ENCODE measurements at regions not wholly inside any gene's neighbourhood (a gene's known extent, or its start where the extent isn't known, plus 50 kb on each side); places are given as distances from the start of the nearest gene placed in this dataset.

DNA sequence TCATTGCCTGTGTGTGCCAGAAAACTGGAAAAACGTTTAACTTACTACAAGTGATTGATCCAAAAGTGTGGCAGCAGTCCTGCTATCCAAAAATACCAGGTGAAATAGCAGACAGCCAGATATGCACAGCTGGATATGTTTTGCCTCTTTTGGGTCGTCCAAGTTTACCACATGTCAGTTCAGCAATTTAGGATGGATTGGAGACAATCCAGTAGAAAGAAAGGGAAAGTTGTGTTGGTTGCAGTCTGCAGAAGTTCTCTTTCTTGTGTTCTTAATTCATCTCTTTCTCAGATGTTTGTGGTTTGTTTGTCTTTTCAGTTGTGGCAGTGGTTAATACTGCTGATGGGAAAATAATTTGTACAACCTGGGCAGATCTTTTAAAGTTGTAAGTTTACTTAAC, 645.0 kb downstream of the PTPRC start:
- Histone ChIP-seq H3K9me2 (ENCODE audit: insufficient read depth, low read length) (no peaks in the 10 kb centered on the region), H3K4me2 (ENCODE audit: low read length) (no peak overlapping the region), H4K20me1 (ENCODE audit: insufficient read depth) (no peaks in the 10 kb centered on the region), H3K36me3 (ENCODE audit: insufficient read depth, low read length) (no peaks in the 10 kb centered on the region), H3K79me2 (replicated peaks; ENCODE audit: insufficient read depth, low read length) (no peaks in the 10 kb centered on the region), H3F3A (ENCODE audit: insufficient read depth, low read length, poor library complexity, severe bottlenecking) (no peaks in the 10 kb centered on the region), H3K9ac (ENCODE audit: low read length) (no peak overlapping the region), H3K27me3 (ENCODE audit: insufficient read depth, low read depth, low read length) (no peaks in the 10 kb centered on the region), H3K9me3 (ENCODE audit: low read length) (no peaks in the 10 kb centered on the region), H3K27ac (ENCODE audit: low read length) (no peak overlapping the region), H3K4me3 (ENCODE audit: low read length) (no peak overlapping the region), H2AFZ (ENCODE audit: low read depth, low read length) (no peak overlapping the region)
- no peak for TF ChIP-seq EZH2 (IDR thresholded peaks at IDR 0.05; ENCODE audit: borderline replicate concordance, insufficient read depth, low read length, poor library complexity, severe bottlenecking)
- no peak for TF ChIP-seq SMC3 (conservative IDR thresholded peaks at IDR 0.05; ENCODE audit: poor library complexity)
- TF ChIP-seq EP300 (conservative IDR thresholded peaks at IDR 0.05; ENCODE audit: poor library complexity, severe bottlenecking): no peak
- TF ChIP-seq, protein P1, sequence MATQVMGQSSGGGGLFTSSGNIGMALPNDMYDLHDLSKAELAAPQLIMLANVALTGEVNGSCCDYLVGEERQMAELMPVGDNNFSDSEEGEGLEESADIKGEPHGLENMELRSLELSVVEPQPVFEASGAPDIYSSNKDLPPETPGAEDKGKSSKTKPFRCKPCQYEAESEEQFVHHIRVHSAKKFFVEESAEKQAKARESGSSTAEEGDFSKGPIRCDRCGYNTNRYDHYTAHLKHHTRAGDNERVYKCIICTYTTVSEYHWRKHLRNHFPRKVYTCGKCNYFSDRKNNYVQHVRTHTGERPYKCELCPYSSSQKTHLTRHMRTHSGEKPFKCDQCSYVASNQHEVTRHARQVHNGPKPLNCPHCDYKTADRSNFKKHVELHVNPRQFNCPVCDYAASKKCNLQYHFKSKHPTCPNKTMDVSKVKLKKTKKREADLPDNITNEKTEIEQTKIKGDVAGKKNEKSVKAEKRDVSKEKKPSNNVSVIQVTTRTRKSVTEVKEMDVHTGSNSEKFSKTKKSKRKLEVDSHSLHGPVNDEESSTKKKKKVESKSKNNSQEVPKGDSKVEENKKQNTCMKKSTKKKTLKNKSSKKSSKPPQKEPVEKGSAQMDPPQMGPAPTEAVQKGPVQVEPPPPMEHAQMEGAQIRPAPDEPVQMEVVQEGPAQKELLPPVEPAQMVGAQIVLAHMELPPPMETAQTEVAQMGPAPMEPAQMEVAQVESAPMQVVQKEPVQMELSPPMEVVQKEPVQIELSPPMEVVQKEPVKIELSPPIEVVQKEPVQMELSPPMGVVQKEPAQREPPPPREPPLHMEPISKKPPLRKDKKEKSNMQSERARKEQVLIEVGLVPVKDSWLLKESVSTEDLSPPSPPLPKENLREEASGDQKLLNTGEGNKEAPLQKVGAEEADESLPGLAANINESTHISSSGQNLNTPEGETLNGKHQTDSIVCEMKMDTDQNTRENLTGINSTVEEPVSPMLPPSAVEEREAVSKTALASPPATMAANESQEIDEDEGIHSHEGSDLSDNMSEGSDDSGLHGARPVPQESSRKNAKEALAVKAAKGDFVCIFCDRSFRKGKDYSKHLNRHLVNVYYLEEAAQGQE (IDR thresholded peaks at IDR 0.05; ENCODE audit: borderline replicate concordance): no peak
- TF ChIP-seq TAF1 (IDR thresholded peaks at IDR 0.05; ENCODE audit: low read depth): no peak
- TF ChIP-seq POLR2AphosphoS5 (IDR thresholded peaks at IDR 0.05): no peak
- TF ChIP-seq RAD21 (conservative IDR thresholded peaks at IDR 0.05): no peak
- TF ChIP-seq MXI1 (conservative IDR thresholded peaks at IDR 0.05; ENCODE audit: poor library complexity, severe bottlenecking): no peak
- no peak for TF ChIP-seq CTCF (IDR thresholded peaks at IDR 0.05; ENCODE audit: poor library complexity, severe bottlenecking)

DNA sequence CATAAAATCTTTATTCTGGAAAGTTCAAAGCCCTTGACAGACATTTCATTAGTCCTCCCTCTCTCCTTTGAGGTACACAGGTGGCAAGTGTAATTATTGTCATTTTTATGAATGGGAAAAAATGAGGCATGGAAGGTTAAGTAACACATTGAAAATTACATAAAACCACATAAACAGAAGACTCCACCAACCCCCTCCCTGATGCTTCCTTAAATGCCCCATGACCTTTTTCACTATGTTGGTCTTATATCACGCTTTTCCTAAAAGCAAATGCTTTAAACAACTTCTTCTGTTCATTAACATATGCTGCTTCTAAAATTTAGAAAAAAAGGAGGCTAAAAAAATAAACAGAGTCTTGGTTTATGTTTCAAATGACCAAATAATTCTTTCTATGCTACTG, 648.4 kb downstream of the PTPRC start:
- Histone ChIP-seq H3K9me3 (ENCODE audit: low read length) (no peaks in the 10 kb centered on the region), H3K79me2 (replicated peaks; ENCODE audit: insufficient read depth, low read length) (no peaks in the 10 kb centered on the region), H3K36me3 (ENCODE audit: insufficient read depth, low read length) (no peaks in the 10 kb centered on the region), H3K9me2 (ENCODE audit: insufficient read depth, low read length) (no peaks in the 10 kb centered on the region), H3K27ac (ENCODE audit: low read length) (no peak overlapping the region), H3F3A (ENCODE audit: insufficient read depth, low read length, poor library complexity, severe bottlenecking) (no peaks in the 10 kb centered on the region), H3K27me3 (ENCODE audit: insufficient read depth, low read depth, low read length) (no peaks in the 10 kb centered on the region), H2AFZ (ENCODE audit: low read depth, low read length) (no peak overlapping the region), H4K20me1 (ENCODE audit: insufficient read depth) (no peaks in the 10 kb centered on the region), H3K4me3 (ENCODE audit: low read length) (no peak overlapping the region), H3K9ac (ENCODE audit: low read length) (no peak overlapping the region), H3K4me2 (ENCODE audit: low read length) (no peak overlapping the region)
- no peak for TF ChIP-seq CTCF (IDR thresholded peaks at IDR 0.05; ENCODE audit: poor library complexity, severe bottlenecking)
- TF ChIP-seq SMC3 (conservative IDR thresholded peaks at IDR 0.05; ENCODE audit: poor library complexity): no peak
- no peak for TF ChIP-seq MXI1 (conservative IDR thresholded peaks at IDR 0.05; ENCODE audit: poor library complexity, severe bottlenecking)
- TF ChIP-seq RAD21 (conservative IDR thresholded peaks at IDR 0.05): no peak
- TF ChIP-seq POLR2AphosphoS5 (IDR thresholded peaks at IDR 0.05): no peak
- TF ChIP-seq TAF1 (IDR thresholded peaks at IDR 0.05; ENCODE audit: low read depth): no peak
- no peak for TF ChIP-seq EP300 (conservative IDR thresholded peaks at IDR 0.05; ENCODE audit: poor library complexity, severe bottlenecking)
- TF ChIP-seq, protein P1 (IDR thresholded peaks at IDR 0.05; ENCODE audit: borderline replicate concordance): no peak
- TF ChIP-seq EZH2 (IDR thresholded peaks at IDR 0.05; ENCODE audit: borderline replicate concordance, insufficient read depth, low read length, poor library complexity, severe bottlenecking): no peak

Measured in neural cell (in vitro differentiated cells).